IPS-15b (cell line): ENCODE measurements at regions not wholly inside any gene's neighbourhood (a gene's known extent, or its start where the extent isn't known, plus 50 kb on each side); places are given as distances from the start of the nearest gene placed in this dataset.

Source experiments
- H3K27me3 ChIP-seq: one replicate; pipeline ENCODE4 v1.6.1; 2013; ENCODE audit warnings: low read length; ENCODE audit not compliant: control insufficient read depth, insufficient read depth
- H3K36me3 ChIP-seq: one replicate; pipeline ENCODE4 v1.6.1; 2013; ENCODE audit warnings: low read length; ENCODE audit not compliant: control insufficient read depth, insufficient read depth
- H3K4me1 ChIP-seq: one replicate; pipeline ENCODE4 v1.6.1; 2013; ENCODE audit warnings: mild to moderate bottlenecking, low read length; ENCODE audit not compliant: control insufficient read depth, insufficient read depth
- H3K4me3 ChIP-seq: one replicate; pipeline ENCODE4 v1.5.1; 2013; ENCODE audit warnings: low read depth, low read length
- H3K9ac ChIP-seq: one replicate; pipeline ENCODE4 v1.6.1; 2013; ENCODE audit warnings: low read depth, mild to moderate bottlenecking, low read length
- H3K9me3 ChIP-seq: one replicate; pipeline ENCODE4 v1.6.1; 2013; ENCODE audit warnings: mild to moderate bottlenecking, low read length; ENCODE audit not compliant: control insufficient read depth, insufficient read depth

DNA sequence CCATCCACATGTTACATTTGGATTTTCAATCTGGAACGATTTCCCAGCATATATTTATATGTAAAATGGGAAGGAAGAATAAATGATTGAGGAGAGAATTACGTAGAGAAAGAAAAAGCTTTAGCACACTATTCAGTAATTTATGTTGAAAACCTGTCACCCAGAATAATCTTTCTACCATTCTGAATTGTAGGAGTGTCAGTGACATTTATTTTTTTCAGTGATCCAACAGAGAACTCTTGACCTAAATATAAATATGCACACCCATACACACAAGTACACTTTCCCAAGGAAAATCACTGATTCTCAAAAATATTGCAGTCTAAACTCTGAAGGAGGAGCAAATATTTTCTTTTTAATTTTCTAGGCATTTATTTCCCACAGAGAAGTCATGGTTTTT, 140.2 kb upstream of the LRP1B start:
- Histone ChIP-seq H3K9me3 (no peaks in the 10 kb centered on the region), H3K4me3 (no peak overlapping the region), H3K27me3 (no peaks in the 10 kb centered on the region), H3K9ac (no peak overlapping the region), H3K36me3 (no peaks in the 10 kb centered on the region), H3K4me1 (no peaks in the 10 kb centered on the region)

DNA sequence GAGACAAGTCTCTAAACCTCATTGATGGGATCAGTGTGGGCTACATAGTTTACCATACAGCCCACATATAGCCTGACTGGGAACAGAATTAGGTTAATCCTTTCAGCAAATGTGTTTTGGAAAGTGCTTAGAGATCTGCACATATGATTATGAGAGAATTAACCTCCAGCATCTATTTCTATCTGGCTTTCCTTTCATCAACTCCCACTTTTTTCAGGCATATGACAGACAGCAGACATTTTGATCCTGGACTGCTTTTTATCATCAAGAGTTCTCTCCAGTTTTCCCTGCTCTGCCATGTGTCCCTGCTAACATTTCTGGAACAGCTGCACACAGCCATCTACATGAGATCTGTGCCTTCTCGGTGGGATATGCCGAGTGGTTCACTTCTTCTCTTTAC, 139.5 kb upstream of the LRP1B start:
- Histone ChIP-seq H3K9me3 (no peaks in the 10 kb centered on the region), H3K36me3 (no peaks in the 10 kb centered on the region), H3K4me1 (no peaks in the 10 kb centered on the region), H3K27me3 (no peaks in the 10 kb centered on the region), H3K9ac (no peak overlapping the region), H3K4me3 (no peak overlapping the region)

DNA sequence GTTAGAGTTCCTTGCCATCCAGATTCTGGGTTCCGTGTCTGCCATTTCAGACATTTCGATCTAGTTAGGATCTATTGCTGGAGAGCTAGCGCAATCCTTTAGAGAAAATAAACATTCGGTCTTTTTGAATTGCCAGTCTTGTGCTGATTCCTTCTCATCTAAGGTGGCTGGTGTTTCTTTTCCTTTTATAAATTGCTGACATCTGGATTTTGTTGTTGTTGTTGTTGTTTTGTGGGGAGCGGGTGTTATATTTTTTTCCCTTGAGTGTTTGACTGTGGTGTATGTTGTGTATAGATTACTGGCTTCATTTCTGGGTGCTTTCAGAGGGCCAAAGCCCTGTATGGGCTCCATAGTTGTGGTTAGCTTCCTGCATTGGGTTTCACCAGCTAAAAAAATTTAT, 128.5 kb upstream of the LRP1B start:
- H3K4me1 ChIP-seq = no peaks in the 10 kb centered on the region
- no peak overlapping the region for H3K4me3 ChIP-seq
- no peak overlapping the region for H3K9ac ChIP-seq
- no peaks in the 10 kb centered on the region for H3K36me3 ChIP-seq
- H3K27me3 ChIP-seq = no peaks in the 10 kb centered on the region
- no peaks in the 10 kb centered on the region for H3K9me3 ChIP-seq

- Histone ChIP-seq H3K4me1 (no peaks in the 10 kb centered on the region), H3K4me3 (no peak overlapping the region), H3K36me3 (no peaks in the 10 kb centered on the region), H3K27me3 (no peaks in the 10 kb centered on the region), H3K9ac (no peak overlapping the region), H3K9me3 (no peaks in the 10 kb centered on the region)
Measured at GRCh38 chr2:142254031-142254430, 123.2 kb upstream of the LRP1B start.

- Histone ChIP-seq H3K9ac (no peak overlapping the region), H3K4me3 (no peak overlapping the region), H3K9me3 (no peaks in the 10 kb centered on the region), H3K27me3 (no peaks in the 10 kb centered on the region), H3K4me1 (no peaks in the 10 kb centered on the region), H3K36me3 (no peaks in the 10 kb centered on the region)
Measured at GRCh38 chr2:142241016-142241415, 110.2 kb upstream of the LRP1B start.

DNA sequence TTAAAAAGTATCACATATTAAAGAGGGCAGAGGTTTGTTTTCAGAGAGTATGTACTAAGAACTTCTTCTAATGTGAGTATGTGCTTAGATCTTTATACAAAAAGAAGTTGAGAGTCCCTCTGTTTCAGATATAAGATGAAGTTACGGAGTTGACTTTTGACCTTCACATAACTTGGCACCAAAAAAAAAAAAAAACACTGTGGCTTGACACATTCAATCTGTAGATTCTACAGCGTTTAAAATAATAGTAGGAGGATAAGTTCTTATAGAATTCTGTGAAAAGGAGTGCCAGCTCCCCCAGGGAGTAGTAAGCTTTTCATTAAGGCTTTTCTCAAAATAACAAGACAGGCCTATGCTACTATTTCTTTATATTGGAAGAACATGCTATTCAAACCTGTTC, 105.4 kb upstream of the LRP1B start:
- Histone ChIP-seq H3K9me3 (no peaks in the 10 kb centered on the region), H3K9ac (no peak overlapping the region), H3K27me3 (no peaks in the 10 kb centered on the region), H3K36me3 (no peaks in the 10 kb centered on the region), H3K4me3 (no peak overlapping the region), H3K4me1 (no peaks in the 10 kb centered on the region)

- Histone ChIP-seq H3K4me1 (no peaks in the 10 kb centered on the region), H3K9ac (no peak overlapping the region), H3K36me3 (no peaks in the 10 kb centered on the region), H3K27me3 (no peaks in the 10 kb centered on the region), H3K4me3 (no peak overlapping the region), H3K9me3 (no peaks in the 10 kb centered on the region)
Measured at GRCh38 chr2:142234741-142235140, 103.9 kb upstream of the LRP1B start.

DNA sequence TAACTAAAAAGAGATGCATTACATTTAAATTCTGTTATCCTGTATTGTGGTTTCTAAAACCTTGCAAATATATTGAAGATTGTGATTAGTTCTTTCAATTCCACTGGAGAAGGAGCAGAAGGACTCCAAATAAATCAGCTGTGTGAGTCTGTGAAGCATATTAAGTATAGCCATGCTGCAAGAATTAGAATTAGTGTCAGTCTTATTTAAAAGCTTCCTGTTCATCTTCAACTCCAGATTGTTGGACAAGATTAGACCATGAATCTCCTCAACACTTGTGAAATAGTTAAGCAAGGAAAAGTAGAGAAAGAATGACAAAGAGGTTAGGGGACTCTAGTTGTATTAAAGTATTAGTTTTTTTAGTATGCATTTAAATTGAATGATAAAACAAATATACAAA, 92.5 kb upstream of the LRP1B start:
- H3K36me3 ChIP-seq = no peaks in the 10 kb centered on the region
- no peaks in the 10 kb centered on the region for H3K4me1 ChIP-seq
- no peak overlapping the region for H3K9ac ChIP-seq
- no peaks in the 10 kb centered on the region for H3K9me3 ChIP-seq
- no peak overlapping the region for H3K4me3 ChIP-seq
- no peaks in the 10 kb centered on the region for H3K27me3 ChIP-seq

- H3K4me3 ChIP-seq = no peak overlapping the region
- no peaks in the 10 kb centered on the region for H3K36me3 ChIP-seq
- no peaks in the 10 kb centered on the region for H3K9me3 ChIP-seq
- no peaks in the 10 kb centered on the region for H3K27me3 ChIP-seq
- H3K4me1 ChIP-seq = no peaks in the 10 kb centered on the region
- no peak overlapping the region for H3K9ac ChIP-seq
Measured at GRCh38 chr2:142222715-142223114, 91.9 kb upstream of the LRP1B start.

GRCh38 chr2:142220901-142221300, 90.1 kb upstream of the LRP1B start:
- H3K27me3 ChIP-seq = no peaks in the 10 kb centered on the region
- no peak overlapping the region for H3K4me3 ChIP-seq

DNA sequence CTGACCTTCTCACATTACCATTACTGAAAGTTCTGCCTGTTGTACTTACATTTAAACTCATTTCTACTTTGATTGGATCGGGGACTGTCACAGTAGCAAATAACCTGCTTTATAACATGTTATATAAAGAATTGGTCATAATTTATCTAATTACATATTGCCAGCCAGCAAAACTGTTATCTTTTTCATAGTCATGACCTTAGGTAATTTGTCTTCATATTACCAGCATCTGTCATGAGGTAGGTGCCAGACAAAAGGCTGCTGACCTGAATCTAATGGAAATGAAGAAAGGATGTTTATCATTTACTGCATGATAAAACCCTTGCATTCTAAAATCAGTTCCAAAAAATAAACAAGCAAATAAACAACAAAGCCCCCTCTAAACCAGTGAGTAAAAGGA, 89.4 kb upstream of the LRP1B start:
- no peak overlapping the region for H3K4me3 ChIP-seq
- no peak overlapping the region for H3K9ac ChIP-seq
- no peaks in the 10 kb centered on the region for H3K36me3 ChIP-seq
- no peaks in the 10 kb centered on the region for H3K27me3 ChIP-seq
- no peaks in the 10 kb centered on the region for H3K9me3 ChIP-seq
- no peaks in the 10 kb centered on the region for H3K4me1 ChIP-seq

More at GRCh38 chr2:142220901-142221300, 90.1 kb upstream of the LRP1B start:
- H3K36me3 ChIP-seq = no peaks in the 10 kb centered on the region
- H3K9ac ChIP-seq = no peak overlapping the region
- no peaks in the 10 kb centered on the region for H3K9me3 ChIP-seq
- no peaks in the 10 kb centered on the region for H3K4me1 ChIP-seq

DNA sequence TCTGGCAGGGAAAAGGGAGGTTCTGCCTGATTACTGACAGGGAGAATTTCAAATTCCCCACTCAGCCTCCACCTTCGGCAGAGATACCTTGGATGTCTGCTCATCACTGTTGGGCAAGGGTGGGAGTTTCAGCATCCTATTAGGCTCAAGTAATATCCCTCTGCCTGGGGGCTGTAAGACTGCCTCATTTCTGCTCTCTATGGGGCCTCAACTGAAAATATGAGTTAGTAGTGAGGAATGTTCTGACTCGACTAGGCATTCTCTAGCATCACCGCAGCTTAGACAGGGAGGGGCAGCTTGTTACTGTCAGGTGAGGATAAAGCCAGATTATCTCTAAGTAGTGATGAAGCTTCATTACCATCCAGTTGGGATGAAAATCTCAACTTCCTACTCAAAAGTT, 87.7 kb upstream of the LRP1B start:
- Histone ChIP-seq H3K9me3 (no peaks in the 10 kb centered on the region), H3K27me3 (no peaks in the 10 kb centered on the region), H3K36me3 (no peaks in the 10 kb centered on the region), H3K4me1 (no peaks in the 10 kb centered on the region), H3K4me3 (no peak overlapping the region), H3K9ac (no peak overlapping the region)

DNA sequence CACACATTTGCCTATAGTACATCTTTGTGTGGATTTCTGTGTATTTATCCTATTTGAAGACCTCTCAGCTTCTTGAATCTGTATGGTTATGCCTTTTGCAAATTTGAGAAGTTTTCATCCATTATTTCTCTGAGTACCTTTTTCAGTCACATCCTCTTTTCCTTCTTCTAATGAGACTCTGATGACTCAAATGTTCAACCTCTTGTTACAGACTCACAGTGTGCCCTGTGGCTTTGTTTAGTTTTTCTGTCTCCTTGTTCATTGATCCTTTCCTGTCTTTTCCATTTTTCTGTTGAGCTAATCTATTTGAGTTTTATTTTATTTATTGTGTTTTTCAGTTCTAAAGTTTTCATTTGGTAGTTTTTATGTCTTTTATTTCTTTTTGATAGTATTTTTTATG, 87.0 kb upstream of the LRP1B start:
- Histone ChIP-seq H3K36me3 (no peaks in the 10 kb centered on the region), H3K9me3 (no peaks in the 10 kb centered on the region), H3K27me3 (no peaks in the 10 kb centered on the region), H3K9ac (no peak overlapping the region), H3K4me1 (no peaks in the 10 kb centered on the region), H3K4me3 (no peak overlapping the region)
